Retina (tissue), 1 donor: ENCODE measurements at regions not wholly inside any gene's neighbourhood (a gene's known extent, or its start where the extent isn't known, plus 50 kb on each side); places are given as distances from the start of the nearest gene placed in this dataset.
A peak's percentile ranks its signal among the peaks of the same experiment; 100 is the strongest.
"Not testable (repeated sequence)": the region's sequence is repeated elsewhere in the genome, so short reads cannot be mapped to it uniquely, and the experiment has no call there.

Experiments used
- DNase-seq: peaks from one replicate; pipeline ENCODE4 v3.0.0-alpha.2; 2016

DNA sequence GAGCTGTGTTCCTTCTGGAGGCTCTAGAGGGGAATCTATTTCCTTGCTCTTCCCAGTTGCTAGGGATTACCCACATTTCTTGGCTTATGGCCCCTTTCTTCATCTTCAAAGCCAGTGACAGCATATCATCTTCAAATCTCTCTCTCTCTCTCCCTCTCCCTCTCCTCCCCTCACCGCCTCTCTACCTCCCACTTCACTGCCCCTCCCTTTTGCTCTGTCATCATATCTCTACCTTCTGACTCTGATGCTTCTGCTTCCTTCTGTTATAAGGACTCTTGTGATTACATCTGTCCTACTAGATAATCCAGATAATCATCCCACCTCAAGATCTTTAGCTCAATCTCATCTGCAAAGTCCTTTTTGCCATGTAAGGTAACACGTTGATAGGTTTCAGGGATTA, 93.1 kb upstream of the TEX13D start:
- DNase-seq: no peak

DNA sequence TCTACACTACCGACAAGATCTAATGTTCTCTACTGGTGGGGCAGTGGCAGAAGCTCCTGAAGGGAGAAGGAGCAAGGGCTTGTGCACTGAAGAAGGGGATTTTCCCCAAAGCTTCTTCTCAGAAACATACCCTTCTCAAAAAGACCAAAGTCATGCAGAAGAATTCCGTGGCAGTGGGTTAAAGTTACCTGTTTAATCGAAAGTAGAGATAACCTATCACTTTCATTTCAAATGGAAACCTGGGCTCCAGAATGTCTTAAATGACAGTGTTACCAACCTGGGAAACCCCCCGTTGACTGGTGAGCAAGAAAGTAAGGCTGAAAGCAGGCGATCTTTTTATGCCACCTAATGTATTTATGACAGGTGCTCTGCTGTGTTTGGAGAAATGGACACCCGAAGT, 92.5 kb upstream of the TEX13D start:
- no peak for DNase-seq

DNA sequence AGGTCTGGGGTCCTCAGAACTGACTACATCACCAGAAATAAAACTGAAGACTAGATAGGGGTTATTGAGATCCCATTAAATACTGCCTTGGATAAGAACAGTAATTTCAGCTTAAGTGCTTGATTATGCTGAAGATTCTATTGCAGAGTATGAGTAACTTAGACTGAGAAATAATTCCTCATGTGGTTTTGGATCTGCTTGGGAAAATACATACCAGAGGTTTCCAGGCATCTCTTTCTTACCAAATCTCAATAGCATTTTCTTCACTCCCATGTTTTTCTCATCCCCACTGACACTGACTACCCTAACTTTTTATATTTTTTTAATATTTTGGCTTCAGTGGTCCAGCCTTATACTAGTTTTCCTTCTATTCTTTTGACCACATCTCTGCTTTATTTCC, 92.0 kb upstream of the TEX13D start:
- no peak for DNase-seq

DNA sequence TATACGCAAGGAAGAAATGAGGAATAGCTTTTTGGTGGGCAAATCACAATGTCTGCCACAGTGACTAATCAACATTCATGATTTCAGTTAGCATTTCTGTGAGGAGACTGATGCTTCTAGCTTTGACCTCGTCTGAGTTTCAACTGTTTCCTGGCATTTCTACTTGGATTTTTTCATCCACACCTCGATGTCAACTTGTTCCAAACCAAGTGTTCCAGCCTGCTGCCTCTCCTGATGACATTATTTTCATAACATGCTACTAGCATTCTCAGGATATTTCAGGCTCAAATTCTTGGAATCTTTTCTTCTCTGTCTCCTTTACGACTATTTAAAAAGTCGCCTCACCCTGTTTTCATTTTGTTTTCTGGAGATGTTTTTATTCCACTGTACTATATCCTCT, 90.3 kb upstream of the TEX13D start:
- DNase-seq: no peak

DNA sequence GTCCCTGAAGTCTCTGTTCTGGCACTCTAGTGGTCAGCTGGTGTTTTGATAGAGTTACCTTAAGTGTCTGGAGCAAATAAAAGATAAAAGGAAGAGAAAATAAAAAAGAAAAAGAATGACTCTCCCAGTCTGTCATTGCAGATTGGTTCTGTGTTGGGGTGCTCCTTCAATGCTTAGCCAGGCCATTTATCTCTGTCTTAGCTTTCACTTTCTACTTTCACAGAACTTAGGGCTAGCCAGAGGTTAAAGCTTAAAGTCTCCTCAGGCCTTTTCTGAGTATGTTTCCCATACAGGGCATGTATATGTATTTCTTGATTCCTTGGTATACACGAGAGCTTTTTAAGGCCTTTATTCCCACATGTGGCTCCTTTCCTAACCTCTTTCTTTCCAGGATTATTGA, 83.1 kb upstream of the TEX13D start:
- no peak for DNase-seq

DNA sequence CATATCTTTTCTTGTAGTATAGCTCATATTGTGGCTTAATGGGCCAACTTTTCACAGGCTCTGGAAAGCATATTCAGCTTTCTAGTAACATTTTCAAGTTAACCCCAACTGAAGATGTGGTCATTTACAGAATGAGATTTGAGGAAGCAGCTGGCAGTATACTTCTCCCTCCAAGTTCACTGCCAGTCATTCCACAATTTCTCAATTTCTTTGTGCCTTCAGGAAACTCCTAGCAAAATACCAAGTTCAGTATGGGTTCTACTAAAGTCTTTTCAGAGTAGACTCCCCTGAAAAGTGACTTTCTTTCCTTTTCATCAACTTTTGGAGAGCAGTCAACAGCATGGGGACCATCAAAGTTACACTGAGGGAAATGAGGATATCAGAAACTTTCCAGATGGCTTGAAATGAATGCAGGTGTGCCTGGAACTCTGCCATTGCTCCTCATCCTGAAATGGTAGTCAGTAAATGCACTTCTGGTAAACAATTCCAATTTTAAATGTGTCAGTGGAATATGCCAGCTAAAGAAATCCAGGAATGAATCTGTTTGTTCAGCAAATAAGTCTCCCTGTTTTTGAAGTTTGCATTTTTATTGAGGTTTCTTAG, 81.5 kb upstream of the TEX13D start:
- DNase-seq: no peak

DNA sequence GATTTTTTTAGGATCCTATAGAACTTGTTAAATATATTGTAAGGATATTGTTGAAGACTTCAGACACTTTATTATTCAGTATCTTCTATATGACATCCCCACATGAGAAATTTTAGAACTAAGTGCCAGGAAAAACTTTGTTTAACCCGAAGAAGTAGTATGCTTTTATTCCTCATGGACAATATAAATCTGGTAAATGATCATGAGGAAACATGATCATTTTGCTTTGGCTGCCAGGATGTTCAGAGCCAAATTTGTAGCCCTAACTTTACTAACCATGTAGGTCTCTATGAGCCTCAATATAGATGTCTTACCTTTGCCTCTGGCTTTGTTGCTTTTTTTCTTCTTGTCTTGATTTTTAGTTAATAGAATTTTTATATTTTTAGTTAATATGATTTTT, 77.8 kb upstream of the TEX13D start:
- DNase-seq: no peak

DNA sequence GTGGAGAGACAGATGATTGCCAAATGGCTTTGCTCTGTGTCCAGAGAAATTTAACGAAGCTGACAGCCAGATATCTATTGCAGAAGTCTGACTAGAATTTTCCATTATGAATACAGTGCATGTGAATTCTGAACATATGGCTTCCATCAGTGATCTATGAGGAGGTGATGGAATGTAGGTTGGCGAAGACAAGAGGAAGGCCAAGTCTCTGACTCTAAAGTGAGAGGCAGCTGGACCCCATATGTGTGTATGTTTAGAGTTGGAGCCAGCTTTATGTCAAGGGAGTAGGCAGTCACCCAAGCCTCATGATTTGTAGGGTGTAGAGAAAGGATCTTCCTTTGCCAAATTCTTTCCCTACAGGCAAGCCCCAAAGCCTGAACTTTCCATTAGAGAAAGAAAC, 76.2 kb upstream of the TEX13D start:
- DNase-seq: no peak

DNA sequence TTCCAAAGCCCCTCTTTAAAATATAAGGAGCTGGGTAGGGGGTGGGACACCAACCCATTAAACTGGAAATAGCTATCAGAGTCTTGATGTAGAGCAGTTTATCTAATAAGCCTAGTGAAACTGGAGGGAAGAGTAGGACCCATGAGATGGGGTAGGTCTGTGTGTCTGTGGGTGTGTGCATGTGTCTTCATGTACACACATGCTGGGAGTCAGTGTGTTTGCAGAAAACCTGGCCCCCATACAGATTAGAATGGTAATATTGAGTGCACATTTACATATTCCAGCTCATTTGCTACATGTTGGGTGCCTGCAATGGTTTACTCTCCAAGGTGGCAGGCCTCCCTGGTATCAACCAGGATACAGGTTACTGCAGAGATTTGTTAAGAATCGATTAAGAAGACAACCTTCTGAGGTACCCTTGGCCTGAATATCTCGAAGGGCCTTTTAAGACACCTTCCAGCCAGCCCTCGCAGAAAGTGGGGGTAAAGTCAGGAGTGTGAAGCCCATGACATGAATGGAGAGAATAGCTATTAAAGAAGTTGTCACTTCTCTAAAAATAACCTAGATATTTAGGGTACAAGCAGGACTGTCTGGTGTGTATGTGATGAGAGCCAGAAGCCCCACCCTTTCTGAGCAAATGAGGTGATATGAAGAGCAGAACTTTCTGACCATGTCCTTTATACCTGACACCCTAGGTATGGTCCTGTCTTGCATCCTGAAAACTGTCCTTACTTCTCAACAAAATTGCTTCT, 75.7 kb upstream of the TEX13D start:
- DNase-seq: no peak

DNA sequence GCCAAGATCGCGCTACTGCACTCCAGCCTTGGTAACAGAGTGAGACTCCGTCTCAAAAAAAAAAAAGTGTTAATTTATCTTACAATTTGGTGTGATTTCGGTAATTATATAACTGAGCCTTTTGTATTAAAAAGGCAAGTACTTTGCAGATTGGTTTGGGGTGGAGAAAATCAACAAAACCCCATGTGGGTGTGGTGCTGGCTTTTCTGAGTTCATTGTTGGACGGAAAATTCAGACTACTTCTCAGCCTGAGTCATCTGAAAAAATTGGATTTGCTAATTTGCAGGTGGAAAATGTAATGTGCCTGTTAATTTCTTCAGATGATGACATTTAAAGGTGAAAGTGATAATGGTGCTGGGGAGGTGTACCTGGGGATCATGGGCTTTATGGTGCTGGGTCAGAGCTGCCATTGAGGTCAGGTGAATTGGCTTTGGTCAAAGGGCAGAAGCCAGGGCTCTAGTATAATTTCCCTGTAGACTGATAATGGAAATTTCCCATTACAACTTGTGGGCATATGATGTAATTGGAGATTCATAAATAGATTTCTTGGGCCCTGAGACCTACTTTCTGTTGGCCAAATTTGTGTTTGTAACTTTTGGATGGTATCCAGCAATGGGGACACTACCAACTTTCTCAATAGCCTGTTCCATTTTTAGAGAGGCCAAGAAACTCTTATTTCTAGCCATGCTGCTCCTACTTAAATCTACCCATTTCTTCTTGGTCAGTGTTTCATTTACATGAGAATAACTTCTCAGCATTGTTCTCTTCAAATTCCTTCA, 74.3 kb upstream of the TEX13D start:
- DNase-seq: no peak

DNA sequence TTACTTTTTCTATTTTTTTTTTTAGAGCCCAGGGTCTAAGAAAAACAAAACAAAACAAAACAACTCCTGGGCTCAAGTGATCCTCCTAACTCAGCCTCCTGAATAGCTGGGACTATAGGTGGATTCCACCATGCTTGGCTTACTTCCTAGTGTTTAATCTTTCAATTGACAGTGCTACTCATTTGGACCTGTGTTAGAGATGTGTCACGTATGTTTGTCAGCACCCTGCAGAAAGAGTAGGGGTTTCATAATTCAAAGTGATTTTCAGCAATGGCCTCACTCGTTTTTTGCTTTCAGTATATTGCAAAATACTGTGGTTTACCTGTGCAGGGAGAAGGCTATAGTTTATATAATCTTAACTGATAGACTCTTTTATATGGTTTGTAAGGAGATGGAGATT, 71.6 kb upstream of the TEX13D start:
- no peak for DNase-seq

DNA sequence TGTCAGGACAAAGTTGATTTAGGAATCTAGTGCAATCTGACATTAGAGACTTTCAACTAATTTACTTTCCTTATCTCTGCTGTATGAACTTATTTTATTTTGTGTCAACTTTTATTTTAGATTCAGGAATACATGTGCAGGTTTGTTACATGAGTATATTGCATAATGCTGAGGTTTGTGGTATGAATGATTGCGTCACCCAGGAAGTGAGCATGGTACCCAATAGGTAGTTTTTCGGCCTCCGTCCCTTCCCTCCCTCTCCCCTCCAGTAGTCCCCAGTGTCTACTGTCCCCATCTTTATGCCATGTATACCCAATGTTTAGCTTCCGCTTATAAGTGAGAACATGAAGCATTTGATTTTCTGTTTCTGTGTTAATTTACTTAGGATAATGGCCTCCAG, 68.7 kb upstream of the TEX13D start:
- DNase-seq: no peak

DNA sequence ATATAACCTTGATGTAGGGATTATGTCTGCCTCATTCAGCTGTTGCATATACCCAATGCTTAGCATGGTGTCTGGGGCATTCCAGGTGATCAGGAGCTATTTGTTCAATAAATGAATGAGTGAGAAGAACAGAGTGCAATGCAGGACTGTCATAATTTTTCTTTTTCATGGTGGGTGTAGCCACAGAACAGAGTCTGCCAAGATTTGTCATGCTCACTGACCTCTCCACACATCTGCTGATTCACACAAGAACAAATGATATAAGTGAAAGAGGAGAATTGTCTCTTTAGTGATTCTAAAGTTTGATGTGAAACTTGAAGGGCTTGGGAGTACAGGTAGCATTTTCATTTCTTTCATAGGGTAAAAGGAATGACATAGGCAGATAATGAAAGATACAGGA, 64.4 kb upstream of the TEX13D start:
- DNase-seq: no peak

DNA sequence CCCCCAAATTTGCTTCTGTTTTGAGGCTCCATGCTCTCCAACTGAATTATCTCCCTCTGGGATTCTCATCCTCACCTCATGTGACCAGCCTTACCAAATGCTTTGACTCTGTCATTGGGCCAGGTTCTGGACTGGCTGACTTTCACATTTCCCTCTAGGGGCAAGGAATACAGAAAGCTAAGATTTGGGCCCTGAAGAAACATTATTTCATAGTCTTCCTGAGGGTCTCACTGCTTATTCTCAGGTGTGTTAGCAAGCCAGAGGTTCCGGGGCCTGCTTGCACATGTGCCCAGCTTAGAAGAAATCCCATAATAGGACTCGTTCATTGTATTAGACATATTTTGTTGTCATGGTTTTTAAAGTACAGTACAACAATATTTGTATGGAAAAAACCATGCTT, 62.6 kb upstream of the TEX13D start:
- no peak for DNase-seq

DNA sequence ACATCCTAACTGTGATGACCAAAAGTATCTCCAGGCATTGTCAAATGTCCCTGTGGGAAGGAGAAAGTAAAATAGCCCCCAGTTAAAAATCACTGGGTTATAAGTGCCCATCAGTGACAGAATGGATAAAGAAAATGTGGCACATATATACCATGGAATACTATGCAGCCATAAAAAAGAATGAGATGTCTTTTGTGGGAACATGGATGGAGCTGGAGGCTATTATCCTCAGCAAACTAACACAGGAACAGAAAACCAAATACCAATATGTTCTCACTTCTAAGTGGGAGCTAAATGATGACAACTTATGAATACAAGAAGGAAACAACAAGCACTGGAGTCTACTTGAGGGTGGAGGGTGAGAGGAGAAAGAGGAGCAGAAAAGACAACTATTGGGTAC, 60.9 kb upstream of the TEX13D start:
- DNase-seq: not testable (repeated sequence)

DNA sequence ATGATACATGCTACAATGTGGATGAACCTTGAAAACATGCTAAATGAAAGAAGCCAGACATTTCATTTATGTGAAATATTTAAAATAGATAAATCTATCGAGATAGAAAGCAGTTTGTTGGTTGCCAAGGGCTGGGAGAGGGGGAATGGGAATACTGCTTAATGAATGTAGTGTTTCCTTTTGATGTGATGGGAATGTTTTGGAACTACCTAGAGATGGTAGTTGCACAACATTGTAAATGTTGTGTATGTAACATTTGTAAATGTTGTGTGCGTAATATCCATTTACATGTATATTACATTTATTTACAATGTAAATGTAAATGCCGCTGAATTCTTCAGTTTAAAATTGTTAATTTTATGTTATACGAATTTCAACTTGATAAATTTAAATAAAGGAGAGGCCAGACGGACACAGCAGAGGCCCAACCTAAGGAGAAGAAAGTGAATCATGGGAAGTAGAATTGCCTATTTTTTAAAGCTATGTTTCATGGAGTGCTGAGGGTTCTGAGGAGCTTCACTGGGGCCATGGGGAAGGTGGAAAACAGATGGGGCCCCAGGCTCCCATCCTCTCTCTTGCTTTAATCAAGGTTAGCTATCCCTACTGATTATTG, 60.0 kb upstream of the TEX13D start:
- DNase-seq: no peak

DNA sequence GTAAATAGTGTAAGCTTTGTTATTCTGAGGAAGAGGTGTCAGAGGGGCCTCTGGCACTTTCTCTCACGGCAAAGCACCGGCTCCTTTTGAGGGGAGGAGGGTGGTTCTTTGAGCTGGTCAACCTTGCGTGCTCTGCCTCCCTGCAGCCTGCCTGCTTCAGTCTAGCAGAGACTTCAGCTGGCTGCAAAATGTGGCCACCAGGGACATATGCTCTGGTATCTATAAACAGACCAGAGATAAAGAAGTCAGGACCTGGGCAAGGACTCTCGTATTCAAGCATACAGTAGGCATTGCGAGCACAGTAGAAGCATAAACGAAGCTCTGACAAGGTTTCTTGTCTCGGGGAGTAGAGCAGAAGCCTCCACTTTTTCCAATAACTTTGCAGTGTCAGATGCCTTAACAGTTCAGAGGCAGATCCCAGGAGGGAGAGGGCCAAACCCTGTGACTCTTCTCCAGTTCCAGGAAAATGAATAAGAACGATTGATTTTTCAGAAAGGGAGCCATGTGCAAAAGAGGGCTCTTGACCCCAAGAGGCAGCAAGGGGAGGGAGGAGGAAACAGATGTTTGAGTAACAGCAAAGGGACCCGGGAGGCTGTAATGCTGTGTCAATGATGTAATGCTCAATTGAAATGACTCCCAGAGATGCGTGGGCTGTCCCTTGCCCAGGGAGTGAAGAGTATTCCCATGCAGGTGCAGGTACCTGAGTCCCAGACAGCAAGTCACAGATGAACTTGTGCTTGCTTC, 57.9 kb upstream of the TEX13D start:
- peak; percentile 6 for DNase-seq

DNA sequence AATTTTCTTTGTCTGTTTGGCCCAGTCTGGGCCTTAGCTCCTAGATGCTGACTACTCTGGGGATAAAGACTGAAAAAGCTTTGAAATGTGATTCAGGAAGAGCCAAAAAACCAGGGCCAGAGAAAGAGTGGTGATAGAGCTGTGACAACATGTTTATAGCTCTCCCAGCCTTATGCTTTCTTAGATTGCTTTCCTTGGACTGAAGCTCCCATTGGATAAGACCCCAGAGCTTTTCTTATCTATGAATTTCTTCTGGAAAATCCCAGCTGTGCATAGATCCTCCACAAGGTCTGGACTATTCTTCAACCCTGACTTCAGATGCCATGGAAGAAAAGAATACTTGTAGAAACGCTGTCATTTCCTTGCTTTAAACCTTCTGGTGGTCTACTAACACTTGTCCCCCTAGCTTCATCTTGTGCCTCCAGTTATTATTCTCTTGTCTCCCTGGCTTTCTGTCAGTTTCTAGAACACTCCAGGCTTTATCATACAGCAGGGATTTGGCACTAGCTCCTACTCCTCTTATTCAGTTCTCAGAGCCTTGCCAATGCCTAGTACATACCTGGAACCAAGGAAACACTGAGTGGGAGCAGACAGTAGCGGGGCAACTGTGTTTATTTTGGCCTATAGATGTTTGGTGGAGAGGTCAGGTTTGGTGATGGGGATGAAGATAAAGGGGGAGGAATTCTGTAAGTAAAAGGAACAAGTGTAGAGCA, 57.1 kb upstream of the TEX13D start:
- no peak for DNase-seq

DNA sequence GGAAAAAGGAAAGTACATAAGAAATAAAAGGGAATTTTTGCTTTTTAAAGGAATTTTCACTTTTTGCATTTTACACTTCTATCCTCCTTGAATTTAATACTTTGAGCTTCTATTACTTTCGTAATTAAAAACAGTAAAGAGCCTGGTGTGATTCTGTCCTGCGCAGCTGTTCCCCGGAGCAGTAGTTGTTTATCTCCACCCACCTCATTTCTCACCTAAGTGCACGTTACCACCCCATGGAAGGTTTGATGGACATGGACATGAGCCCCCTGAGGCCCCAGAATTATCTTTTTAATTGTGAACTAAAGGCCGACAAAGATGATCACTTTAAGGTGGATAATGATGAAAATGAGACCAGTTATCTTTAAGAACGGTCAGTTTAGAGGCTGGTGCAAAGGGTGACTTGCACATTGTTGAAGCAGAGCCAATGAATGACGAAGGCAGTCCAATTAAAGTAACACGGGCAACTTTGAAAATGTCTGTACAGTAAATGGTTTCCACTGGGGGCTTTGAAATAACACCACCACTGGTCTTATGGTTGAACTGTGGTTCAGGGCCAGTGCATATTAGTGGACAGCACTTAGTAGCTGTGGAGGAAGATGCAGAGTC, 52.1 kb upstream of the TEX13D start:
- no peak for DNase-seq

DNA sequence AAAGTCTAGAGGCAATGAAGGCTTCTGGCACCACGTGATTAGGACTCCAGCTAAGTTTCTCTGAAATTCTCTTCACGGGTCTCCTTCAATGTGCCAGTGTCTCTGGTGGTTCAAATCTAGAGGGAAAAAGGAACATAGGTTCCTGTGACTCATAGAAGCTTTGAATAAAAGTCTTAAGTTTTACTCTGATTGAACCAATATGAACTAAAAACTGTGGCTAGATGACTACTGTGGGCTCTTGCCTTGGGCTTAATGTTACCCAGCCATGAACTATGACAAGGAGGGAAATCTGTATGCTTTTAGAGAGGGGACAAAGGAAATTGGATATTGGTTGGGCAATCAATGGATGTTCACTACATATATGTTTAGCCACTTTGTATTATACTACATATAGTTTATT, 49.9 kb upstream of the TEX13D start:
- DNase-seq: no peak
